IPS-18c (cell line): ENCODE measurements at regions not wholly inside any gene's neighbourhood (a gene's known extent, or its start where the extent isn't known, plus 50 kb on each side); places are given as distances from the start of the nearest gene placed in this dataset.

Experiments
- H3K4me3 ChIP-seq: 2 replicates; pipeline ENCODE4 v1.7.0; 2013; ENCODE audit warnings: low read depth, mild to moderate bottlenecking, low read length, moderate library complexity; ENCODE audit not compliant: insufficient read depth
- H3K9me3 ChIP-seq: one replicate; pipeline ENCODE4 v1.6.1; 2013; ENCODE audit warnings: mild to moderate bottlenecking, low read length, moderate library complexity; ENCODE audit not compliant: control insufficient read depth, insufficient read depth

DNA sequence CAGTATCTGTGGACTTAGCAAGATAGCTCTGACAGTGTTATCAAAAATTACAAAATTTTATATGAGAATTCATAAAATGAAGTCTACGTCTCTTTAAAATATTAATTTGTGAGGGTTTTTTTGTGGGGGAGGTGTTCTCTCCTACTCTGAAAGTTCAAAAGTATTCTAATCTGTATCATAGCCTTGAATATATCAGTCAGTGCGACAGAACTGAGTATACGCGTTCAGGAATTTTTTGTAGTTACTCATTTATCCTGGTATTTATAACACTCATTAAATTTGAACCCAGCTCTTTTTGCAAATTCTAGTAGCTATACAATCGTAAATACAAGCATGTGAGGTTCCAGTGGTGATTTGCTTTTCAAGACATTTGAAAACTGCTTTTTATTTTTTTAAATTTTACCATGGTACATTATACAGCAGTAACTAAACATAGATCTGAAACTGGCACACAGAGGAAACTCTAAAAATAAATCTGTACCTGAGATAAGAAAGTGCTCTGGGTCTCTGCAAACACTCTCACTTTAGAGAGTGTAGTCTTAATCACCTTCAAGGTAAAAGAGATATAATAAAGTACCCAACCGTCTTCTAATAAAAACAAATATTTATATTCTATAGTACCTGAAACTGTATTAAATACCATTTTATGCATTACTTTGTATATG is 178.4 kb upstream of the ADAMTS5 start:
- H3K9me3 ChIP-seq = no peaks in the 10 kb centered on the region
- H3K4me3 ChIP-seq = no peak overlapping the region

DNA sequence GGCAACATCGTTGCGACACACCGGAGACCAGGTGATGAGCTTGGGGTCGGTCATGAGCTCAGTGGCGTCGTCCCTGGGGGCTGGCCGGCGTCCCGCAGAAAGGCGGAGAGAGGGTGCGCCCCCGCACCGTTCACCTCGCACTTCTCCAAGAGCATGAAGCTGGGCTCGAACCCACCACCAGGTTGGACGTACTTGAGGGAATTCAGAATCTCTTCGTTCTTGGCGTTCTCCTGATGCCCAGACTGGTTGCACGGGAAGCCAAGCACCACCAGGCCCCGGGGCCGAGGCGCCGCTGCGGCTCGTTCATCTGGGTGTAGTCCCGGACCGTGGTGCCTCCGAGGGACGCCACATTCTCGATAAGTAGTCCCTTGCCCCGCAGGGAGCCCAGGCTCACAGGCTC is 176.6 kb upstream of the ADAMTS5 start:
- Histone ChIP-seq H3K9me3 (no peaks in the 10 kb centered on the region), H3K4me3 (no peak overlapping the region)

DNA sequence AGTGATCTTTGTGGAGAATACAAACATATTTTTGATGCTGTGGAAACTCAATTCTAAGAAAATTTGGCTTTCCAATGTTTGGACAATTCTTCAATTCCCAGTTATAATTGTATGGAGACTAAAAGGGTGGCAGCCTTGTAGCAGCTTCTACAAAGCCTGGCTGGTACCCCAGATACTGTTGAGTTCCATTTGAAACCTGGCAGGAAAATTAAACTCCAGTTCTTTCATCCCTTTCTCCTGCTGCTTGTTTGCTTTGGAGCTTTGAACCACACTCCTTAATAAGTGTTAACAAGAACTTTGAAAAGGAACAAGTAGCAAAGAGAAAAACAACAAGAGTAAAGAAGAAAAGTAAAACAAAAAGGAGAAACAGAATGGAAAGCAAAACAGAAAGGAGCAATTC is 172.6 kb upstream of the ADAMTS5 start:
- Histone ChIP-seq H3K9me3 (no peaks in the 10 kb centered on the region), H3K4me3 (no peak overlapping the region)

DNA sequence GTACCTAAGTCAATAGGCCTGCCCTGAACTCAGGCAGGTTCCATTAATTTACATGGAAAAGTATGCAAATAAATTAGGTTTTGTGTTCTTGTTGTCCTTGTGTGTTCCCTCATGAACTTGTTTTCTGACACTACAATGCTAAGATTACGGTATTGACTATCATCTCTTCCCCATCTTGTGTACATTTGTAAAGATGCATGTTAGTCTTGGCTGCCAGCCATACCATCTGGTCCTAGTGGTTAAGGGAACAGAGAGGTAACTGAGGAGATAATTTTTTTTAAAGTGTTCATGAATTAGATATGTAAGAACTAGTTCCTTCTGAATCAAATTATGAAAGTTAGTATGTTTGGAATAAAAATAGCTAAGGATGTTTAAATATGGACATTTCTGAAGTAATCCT is 167.6 kb upstream of the ADAMTS5 start:
- Histone ChIP-seq H3K4me3 (no peak overlapping the region), H3K9me3 (no peaks in the 10 kb centered on the region)

DNA sequence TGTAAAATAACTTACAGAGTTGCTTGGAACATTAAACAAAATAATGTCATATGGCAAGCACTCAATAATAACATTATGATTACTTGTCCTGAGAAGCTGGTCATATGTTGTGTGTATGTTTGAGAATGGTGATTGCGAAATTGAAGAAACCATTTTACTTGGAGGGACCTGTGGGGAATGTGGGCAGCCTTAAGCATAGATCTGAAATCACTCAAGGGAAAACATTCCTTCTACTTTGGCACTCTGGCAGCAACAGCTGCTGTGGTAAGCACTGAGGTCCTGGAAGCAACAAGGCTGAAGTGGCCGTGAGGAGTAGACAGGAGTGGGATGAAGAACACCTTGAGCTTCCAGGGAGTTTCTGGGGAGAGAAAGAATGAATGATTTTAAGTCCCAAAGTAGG is 165.4 kb upstream of the ADAMTS5 start:
- no peaks in the 10 kb centered on the region for H3K9me3 ChIP-seq
- no peak overlapping the region for H3K4me3 ChIP-seq

DNA sequence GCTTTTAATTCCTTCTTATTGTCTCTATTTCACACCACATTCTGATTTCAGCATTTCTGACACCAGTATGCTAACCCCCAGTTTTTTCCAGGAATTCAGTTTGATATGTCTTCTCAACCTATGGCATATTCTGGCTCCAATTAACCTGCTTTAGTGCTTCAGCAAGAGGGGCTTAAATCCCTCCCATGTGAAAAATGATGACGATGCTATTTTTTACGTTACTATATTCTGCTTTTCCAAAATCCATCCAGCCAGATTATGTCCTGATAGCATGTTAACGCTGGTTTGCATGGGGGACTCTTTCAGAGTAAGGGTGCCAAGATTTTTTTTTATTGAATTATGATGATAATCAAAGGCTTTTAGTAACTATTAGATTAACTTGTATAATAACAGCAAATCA is 163.3 kb upstream of the ADAMTS5 start:
- Histone ChIP-seq H3K4me3 (no peak overlapping the region), H3K9me3 (no peaks in the 10 kb centered on the region)

DNA sequence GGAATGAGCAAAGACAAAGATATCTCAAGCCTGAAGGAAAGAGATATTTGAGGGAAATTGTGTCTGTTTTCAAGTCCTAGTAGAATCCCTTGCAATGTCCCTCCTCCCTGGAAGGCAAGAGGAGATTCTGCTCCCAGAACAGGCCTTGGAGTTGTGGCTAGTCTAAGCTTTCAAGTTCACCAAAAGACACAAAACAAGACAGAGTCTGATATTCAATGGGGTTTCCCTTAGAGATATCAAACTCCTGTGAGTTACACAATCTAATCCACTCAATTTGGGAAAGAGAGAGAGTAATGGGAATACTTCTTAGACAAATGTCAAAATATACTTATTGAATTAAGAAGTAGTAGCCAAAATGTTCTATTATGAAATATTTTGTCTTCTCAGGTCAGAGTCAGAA is 162.8 kb upstream of the ADAMTS5 start:
- H3K4me3 ChIP-seq = no peak overlapping the region
- no peaks in the 10 kb centered on the region for H3K9me3 ChIP-seq

DNA sequence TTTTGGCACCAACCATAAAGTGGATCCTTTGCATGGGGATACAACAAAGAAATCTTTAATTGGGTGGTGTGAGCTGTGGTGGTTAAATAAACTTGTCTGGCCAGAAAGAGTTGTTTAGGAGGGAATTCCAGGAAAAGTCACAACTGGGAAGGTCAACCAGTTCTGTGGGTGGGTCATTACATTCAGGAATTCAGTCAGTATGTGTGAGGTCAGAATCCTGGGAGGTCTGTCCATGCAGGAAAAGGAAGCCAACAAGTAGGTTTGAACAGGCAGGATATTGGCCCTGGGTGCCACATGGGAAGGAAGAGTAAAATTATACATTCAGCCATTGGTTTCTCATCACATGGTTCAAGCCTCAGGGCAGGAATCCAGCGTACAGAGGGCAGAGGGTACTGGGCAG is 162.3 kb upstream of the ADAMTS5 start:
- H3K9me3 ChIP-seq = no peaks in the 10 kb centered on the region
- no peak overlapping the region for H3K4me3 ChIP-seq

DNA sequence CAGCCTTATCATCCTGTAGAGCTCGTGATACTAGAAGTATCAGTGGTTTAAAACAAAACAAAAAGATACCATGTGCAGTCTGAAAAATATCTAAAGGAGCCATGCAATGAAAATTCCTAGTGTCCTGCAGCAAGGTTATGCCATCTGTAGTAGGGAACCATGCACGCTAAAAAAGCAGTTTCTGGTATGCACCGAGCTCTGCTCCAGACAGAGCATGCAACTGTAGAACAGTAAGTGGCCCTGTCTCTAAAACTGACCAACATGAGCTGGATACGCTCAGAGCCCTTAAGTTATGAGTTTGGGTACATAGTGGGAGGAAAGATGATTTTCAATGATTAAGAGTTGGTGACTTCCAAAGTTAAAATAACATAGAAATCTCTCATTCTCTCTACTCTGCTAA is 159.3 kb upstream of the ADAMTS5 start:
- Histone ChIP-seq H3K9me3 (no peaks in the 10 kb centered on the region), H3K4me3 (no peak overlapping the region)

DNA sequence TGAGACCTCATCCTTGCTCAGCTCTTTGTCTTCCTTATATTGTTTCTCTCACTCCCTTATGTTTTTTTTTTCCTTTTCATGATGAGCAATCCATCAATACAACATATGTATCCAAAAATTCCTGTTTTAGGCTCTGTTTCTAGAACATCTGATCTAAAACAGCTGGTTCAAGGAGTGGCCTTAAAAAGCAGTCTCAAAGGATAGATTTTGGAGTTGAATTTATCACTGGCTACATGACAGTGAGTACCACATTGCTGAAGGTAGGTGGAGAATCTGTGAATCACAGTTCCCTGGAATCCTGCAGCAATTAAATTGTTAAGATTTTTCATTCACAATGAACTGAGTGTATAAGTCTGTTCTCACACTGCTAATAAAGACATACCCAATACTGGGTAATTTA is 155.8 kb upstream of the ADAMTS5 start:
- no peak overlapping the region for H3K4me3 ChIP-seq
- H3K9me3 ChIP-seq = no peaks in the 10 kb centered on the region

DNA sequence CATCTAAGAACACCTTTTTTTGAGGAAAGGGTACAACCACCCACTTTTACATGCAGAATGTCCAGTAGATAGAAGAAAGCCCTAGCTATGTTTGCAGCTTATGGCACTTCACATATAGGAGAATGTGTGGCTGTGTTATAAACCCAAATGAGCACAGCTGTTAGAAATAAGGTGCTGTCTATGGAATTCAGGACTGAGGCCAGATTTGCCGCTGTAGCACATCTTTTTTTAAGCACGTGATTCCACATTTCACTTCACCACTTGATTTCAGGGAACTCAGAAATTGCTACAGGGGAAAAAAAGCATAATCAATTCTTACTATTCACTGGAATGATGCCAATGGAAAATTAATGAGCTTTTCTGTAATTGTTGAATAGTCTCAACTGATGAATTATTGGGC is 147.2 kb upstream of the ADAMTS5 start:
- Histone ChIP-seq H3K9me3 (no peaks in the 10 kb centered on the region), H3K4me3 (no peak overlapping the region)

DNA sequence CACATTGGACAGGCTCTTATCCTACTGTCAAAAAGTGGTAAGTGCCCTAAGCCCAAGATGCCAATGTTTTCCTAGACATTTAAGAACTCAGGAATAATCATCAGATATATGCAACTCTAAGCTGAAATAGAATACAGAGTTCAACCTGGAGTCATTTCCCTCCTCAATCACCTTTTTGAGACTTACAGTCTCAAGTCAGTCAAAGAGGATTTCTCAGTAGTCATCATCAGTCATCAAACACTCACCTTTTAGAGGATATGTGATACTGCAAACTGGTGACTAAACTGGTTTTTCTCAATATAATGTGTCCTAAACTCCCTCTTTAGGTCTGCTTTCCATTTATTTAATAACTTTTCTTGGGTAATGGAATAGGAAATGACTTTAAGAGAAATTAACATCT is 145.3 kb upstream of the ADAMTS5 start:
- Histone ChIP-seq H3K9me3 (no peaks in the 10 kb centered on the region), H3K4me3 (no peak overlapping the region)

DNA sequence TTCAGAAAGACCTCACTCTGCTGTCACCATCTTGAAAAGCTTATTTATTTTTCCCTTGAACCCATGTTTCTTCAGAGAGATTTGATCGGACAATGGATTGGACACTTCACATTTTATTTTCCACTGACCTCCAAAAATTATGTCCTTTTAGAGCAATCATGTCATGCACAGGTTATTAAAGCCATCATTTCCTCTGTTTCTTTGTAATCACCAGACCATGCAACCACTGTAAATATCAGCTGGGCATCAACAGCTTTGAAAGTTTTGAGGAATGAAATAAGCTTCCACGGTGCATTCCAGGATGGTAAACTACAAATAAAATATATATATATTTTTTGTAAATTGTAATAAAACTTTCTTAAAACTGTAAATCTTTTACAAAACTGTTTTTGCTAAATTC is 144.1 kb upstream of the ADAMTS5 start:
- Histone ChIP-seq H3K4me3 (no peak overlapping the region), H3K9me3 (no peaks in the 10 kb centered on the region)

DNA sequence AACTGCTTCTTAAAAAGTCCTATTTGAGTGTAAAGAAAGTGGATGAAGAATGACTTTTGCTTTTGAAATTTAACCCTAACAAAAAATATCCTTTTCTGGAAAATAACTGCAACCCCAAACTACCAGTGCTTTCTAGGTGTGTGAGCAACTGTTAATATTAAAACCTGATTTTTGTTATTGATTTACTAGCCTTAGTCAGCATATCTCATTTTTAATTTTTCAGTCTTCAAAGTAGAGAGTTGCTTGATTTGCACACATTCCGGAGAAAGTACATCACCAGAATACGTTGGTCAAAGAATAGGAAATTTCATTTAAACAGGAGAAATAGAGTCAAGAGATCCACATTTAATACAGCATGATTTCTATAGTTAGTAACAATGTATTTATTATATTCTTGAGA is 141.8 kb upstream of the ADAMTS5 start:
- Histone ChIP-seq H3K4me3 (no peak overlapping the region), H3K9me3 (no peaks in the 10 kb centered on the region)

DNA sequence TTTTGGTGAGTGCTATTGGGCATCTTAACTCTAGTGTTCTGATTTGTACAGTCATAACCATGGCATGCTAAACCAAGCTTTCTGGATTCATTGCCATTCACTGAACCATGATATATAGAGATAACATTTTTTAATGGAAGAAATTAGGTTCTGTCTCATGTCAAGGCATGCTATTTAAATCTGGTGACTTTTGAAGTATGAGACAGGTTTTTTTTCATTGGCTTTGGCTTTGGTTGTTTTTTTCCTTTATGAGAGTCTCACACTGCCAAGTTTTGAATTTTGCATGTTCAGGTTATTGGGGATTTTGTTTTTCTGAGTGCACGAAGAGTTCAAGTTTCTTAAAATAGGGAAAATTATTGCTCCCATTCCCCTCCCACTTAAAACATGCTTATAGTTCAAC is 141.3 kb upstream of the ADAMTS5 start:
- no peaks in the 10 kb centered on the region for H3K9me3 ChIP-seq
- no peak overlapping the region for H3K4me3 ChIP-seq

DNA sequence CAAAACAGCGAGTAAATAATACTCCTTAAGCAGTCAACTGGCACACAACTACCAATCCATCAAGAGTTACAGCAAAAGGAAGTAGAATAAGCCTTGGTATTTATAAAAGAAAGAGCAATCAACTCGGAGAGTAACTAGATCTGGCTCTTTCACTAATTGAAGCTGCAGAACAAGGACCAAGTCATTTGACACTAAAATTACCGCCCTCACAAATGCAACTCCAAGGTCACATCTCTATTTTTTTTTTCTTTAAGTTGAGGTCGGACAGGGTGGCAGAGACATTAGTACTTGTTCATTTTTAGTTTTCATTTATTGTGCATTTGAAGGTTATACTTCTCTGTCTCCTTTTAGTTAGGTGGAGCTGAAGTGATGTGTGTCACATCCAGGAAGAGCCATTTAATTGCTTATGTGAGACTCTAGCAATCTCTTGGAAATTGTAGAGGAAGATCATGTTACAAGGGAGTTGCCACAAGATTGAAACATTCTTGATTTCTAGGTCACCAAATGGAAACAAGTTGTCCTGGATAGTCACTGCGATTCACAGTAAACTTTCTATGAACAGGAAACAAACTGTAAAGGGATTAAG is 138.1 kb upstream of the ADAMTS5 start:
- H3K9me3 ChIP-seq = no peaks in the 10 kb centered on the region
- no peak overlapping the region for H3K4me3 ChIP-seq

DNA sequence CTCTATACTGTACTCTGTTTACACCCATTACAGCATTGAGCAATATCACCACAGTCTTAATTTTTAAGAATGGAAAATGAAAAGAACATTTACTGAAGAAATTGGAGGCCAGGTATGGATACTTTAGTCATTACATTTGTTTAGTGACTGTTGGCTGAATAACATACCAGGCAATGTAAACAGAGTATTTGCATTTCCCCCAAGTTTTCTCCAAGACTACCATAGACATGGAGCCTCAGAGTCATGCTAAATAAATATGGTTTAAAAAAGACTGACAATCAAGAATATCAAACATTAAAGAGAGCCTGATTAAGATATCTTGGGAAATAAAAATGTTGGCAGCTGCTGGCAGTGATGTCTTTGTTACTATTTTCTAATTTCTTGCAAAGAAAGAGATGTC is 136.9 kb upstream of the ADAMTS5 start:
- no peak overlapping the region for H3K4me3 ChIP-seq

DNA sequence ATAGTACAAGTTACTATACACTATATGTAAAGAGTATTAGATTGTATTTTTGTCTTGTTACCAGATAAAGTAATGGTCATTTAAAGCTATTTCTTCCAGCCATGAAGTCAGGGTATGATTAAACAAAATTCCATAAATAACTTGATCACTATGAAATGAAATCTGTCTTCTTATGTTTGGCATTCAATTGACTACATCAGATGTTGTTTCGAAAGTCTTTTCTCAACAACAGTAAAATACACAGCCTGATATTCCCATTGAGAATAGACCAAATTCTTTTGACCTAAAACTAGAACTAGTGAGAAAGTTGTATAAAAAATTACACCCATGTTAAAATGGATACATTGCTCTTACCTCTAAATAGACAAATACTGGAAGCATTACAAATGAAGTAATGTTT is 134.6 kb upstream of the ADAMTS5 start:
- Histone ChIP-seq H3K9me3 (no peaks in the 10 kb centered on the region), H3K4me3 (no peak overlapping the region)

More for the DNA sequence above, 136.9 kb upstream of the ADAMTS5 start:
- no peaks in the 10 kb centered on the region for H3K9me3 ChIP-seq
